ENCODE measurements at regions not wholly inside any gene's neighbourhood (a gene's known extent, or its start where the extent isn't known, plus 50 kb on each side); places are given as distances from the start of the nearest gene placed in this dataset.

DNA sequence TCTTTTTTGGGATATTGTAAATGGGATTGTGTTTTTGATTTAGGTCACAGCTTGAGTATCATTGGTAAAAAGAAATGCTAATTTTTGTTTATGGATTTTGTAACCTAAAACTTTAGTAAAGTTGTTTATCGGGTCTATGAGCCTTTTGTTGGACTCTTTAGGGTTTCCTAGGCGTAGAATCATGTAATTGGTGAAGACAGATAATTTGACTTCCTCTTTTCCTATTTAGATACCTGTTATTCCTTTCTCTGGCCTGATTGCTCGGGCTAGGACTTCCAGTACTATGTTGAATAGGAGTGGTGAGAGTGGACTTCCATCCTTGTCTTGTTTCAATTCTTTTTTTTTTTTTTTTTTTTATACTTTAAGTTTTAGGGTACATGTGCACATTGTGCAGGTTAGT lies 149.0 kb downstream of the QPCT start:
- no peak for TF ChIP-seq POLR2A (IDR thresholded peaks at IDR 0.05)
- TF ChIP-seq, protein P1, sequence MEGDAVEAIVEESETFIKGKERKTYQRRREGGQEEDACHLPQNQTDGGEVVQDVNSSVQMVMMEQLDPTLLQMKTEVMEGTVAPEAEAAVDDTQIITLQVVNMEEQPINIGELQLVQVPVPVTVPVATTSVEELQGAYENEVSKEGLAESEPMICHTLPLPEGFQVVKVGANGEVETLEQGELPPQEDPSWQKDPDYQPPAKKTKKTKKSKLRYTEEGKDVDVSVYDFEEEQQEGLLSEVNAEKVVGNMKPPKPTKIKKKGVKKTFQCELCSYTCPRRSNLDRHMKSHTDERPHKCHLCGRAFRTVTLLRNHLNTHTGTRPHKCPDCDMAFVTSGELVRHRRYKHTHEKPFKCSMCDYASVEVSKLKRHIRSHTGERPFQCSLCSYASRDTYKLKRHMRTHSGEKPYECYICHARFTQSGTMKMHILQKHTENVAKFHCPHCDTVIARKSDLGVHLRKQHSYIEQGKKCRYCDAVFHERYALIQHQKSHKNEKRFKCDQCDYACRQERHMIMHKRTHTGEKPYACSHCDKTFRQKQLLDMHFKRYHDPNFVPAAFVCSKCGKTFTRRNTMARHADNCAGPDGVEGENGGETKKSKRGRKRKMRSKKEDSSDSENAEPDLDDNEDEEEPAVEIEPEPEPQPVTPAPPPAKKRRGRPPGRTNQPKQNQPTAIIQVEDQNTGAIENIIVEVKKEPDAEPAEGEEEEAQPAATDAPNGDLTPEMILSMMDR (IDR thresholded peaks at IDR 0.05): no peak
